NCI-H526 treated with DMSO at 0.1 percent for 48 hours (cell line): ENCODE measurements at regions not wholly inside any gene's neighbourhood (a gene's known extent, or its start where the extent isn't known, plus 50 kb on each side); places are given as distances from the start of the nearest gene placed in this dataset.

ENCODE experiments used
- DNase-seq: peaks from one replicate; lab custom pipeline; 2025; lab: John Stamatoyannopoulos, UW

- DNase-seq = no peak
These were observed 289.2 kb upstream of the DMRT1 start for GRCh38 chr9:551986-552929.

DNA sequence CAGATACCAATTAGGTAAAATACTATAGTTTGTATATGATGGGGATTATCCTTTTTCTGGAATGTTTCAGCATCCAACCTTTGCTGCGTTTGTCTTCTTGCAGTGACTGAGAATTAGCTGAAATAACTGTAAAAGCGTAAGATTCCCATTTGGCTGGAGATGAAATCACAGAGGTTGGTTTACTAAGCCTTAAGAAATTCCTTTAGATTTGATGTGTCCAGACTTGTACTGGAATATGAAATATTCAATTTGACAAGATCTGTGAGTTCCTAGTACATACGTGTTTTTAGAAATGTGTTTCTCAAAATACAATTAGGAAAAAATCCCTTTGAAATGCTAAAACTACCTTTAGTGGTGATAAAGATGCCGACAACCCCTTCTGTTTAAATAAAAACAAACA lies 286.0 kb upstream of the DMRT1 start:
- DNase-seq = no peak

GRCh38 chr9:556199-556598 lies 285.3 kb upstream of the DMRT1 start:
- no peak for DNase-seq

DNA sequence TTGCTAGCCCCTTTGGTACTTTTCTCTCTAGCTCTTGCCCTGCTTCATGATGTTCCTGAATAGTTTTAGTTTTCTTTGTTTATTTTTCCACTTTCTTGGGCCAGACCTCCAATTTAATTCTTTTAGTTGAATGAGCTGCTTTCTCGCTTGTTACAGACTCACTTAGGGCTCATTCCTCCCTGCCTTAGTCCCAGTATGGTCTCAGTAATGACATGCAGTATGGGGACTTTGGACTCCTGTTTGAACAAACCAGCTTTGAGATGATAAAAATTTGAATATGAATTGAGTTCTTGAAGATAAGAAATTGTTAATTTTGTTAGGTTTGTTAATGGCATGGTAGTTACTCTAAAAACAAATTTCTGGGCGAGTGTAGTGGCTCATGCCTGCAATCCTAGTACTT lies 284.8 kb upstream of the DMRT1 start:
- DNase-seq = no peak

- DNase-seq = no peak
These were observed 283.8 kb upstream of the DMRT1 start for GRCh38 chr9:557601-558201.

DNA sequence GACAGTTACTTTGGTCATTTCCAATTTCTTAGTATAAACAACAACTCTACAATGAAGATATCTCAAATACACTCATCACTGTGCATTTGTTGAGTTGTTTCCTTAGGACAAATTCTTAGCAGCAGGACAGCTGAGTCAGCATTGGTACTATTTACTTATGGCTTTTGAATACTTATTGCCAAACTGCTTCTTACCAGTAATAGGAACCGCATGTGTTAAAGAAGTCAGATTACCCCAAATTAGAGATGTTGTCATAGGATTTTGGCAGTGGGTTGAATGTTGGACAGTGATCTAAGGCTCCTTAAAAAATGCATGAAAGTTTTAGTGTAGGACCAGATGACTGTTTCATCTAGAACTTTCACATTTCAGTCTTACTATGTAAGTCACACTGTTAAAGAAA lies 280.1 kb upstream of the DMRT1 start:
- DNase-seq = no peak

DNA sequence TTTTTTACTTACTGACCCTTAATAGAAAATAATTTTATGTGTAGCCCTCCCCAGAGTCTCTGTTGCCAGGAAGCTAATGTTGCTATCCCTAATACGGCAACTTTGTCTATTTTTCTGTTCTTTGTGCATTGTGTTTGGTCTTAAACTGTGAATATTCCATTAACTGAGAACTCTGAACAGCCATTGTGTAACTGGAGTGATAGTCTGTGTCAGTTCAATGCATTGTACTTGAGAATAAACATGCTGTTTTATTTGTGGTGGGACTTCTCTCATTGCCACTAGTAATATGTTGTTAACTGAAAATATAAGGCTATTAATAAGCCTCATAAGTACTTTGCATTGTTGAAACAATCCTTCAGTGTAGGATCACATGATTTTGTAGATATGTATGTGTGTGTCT lies 278.3 kb upstream of the DMRT1 start:
- no peak for DNase-seq

- DNase-seq = no peak
These were observed 276.0 kb upstream of the DMRT1 start for GRCh38 chr9:565528-565927.

DNA sequence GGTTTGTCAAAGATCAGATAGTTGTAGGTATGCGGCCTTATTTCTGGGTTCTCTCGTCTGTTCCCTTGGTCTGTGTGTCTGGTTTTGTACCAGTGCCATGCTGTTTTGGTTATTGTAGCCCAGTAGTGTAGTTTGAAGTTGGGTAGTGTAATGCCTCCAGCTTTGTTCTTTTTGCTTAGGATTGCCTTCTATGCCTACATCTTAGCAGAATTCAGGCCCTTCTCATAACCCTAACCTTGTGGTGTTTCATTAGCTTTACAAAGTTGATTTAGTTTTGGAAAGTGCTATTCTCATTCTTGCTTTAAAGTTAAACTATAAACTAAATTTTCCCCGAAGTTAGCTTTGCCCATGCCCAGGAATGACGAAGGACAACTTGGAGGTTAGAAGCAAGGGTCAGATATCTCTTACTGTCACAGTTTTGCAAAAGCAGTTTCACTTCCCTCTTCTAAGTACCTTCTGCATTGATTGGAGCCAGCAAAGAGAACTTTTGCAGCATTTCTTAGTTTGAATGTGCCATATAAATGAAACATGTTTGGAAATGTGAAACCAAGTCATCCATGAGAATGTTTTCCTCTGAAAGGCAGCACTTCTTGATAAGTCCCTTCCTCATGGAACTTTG lies 274.3 kb upstream of the DMRT1 start:
- DNase-seq = no peak

- no peak for DNase-seq
These were observed 273.7 kb upstream of the DMRT1 start for GRCh38 chr9:567747-568305.

DNA sequence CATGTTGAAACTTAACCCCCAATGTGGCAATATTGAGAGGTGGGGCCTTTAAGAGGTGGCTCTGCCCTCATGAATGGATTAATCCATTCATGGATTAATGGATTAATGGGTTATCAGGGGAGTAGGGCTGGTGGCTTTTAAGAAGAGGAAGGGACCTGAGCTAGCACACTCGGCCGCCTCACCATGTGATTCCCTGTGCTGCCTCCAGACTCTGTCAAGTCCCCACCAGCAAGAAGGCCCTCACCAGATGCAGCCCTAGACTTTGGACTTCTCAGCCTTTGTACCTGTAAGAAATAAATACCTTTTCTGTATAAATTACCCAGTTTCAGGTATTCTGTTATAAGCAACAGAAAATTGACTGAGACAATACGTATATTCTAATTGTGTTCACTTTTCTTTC lies 272.2 kb upstream of the DMRT1 start:
- DNase-seq = no peak

DNA sequence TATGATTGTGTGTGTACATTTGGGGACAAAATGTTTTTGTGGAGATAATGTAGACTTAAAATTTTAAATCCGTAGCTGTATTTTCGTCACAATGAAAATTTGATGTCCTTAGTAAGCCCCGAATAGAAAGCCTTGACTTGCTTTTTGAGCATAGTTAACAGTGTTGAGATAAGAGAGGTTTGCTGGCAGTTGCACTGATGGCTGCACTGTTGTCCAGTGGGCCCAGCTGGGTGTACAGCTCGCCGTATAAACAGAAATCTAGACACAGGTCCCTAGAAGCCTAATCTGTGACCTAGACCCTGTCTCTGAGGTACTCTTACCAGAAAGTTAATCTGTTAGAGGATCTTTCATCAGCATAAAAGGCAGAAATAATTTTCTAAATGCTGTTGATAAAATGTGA lies 271.3 kb upstream of the DMRT1 start:
- DNase-seq = no peak

- DNase-seq = no peak
These were observed 270.4 kb upstream of the DMRT1 start for GRCh38 chr9:571066-571465.

GRCh38 chr9:571741-572140 lies 269.8 kb upstream of the DMRT1 start:
- no peak for DNase-seq

DNA sequence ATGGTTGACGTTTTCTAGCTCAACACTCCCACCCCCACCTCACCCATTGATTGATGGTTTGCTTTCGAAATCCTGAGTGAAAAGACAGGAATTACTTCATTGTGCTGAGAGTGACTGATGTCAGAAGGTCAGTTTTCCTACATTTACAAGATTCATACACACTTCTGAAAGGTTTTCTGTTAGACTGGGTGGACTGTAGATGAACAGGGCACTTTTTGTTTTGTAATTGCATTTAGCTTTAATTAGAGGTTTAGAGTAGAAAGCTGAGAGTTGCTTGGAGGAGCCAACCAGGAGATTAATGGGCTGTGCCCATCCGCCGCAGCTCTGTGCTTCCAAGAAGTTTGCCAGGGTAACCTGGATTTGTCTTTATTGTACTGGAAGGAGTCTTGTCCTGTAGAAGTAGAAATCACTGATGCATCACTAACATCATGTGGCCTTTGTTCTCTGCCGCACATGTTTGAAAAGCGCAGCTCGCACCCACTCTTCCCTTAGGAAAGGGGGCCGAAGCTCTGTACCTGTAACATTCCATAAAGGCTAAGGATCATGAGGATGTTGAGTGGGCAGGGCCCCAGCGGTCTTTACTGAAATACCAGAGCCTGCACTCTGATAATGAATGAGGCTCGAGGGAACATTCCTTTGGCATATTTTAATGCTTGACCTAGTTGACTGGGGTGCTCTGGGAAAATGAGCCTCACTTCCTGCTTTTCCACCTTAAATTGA lies 267.6 kb upstream of the DMRT1 start:
- no peak for DNase-seq

GRCh38 chr9:575139-575538 lies 266.4 kb upstream of the DMRT1 start:
- DNase-seq = no peak

- no peak for DNase-seq
These were observed 260.7 kb upstream of the DMRT1 start for GRCh38 chr9:580652-581342.

- DNase-seq = no peak
These were observed 259.6 kb upstream of the DMRT1 start for GRCh38 chr9:581673-582497.

DNA sequence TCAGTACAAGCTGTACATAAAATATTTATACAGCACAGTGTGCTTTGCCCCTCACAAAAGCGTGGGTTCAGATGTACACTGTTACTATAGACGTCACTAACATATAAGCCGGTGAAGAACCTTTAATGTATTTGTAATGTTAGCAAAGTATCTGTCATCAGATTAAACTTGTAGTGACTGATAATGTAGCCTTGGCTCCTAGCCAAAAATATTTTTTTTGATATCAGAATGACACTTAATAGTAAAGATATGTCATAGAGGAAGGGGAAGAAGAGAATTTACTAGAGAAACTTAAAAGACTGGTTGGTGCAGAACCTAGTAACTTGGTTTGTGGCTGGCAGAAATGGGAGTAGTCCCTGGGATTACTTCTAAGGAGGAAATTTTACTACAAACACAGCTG lies 258.7 kb upstream of the DMRT1 start:
- DNase-seq = no peak

- DNase-seq = no peak
These were observed 254.0 kb upstream of the DMRT1 start for GRCh38 chr9:587527-587926.

- DNase-seq = no peak
These were observed 252.5 kb upstream of the DMRT1 start for GRCh38 chr9:588981-589380.
